ENCODE measurements at regions not wholly inside any gene's neighbourhood (a gene's known extent, or its start where the extent isn't known, plus 50 kb on each side); places are given as distances from the start of the nearest gene placed in this dataset.
"Not testable (repeated sequence)": the region's sequence is repeated elsewhere in the genome, so short reads cannot be mapped to it uniquely, and the experiment has no call there.

DNA sequence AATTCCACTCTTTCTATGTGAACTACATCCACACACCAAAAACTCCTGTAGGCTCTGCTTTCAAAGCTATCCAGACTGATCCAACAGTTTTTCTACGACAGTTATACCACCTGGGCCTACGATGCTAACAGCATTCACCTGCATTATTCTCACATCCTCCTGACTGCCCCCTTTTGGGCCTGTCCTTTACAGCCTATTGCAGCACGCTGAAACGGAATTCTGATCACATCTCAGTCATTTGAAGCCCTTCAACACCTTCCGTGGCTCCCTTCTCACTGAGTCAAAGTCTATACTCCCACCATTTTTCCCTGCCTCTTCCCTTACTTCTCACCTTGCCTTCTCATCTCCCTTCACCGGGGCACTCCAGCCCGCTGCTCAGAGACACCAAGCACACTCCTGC, 791.3 kb upstream of the KIRREL3 start:
- DNase-seq (ENCODE audit: low read depth in 2 of 3, low spot score in 1 of 3), result no peak

- DNase-seq (ENCODE audit: low read depth in 2 of 3, low spot score in 1 of 3), result no peak
Measured at GRCh38 chr11:127790592-127790991, 790.0 kb upstream of the KIRREL3 start.

DNA sequence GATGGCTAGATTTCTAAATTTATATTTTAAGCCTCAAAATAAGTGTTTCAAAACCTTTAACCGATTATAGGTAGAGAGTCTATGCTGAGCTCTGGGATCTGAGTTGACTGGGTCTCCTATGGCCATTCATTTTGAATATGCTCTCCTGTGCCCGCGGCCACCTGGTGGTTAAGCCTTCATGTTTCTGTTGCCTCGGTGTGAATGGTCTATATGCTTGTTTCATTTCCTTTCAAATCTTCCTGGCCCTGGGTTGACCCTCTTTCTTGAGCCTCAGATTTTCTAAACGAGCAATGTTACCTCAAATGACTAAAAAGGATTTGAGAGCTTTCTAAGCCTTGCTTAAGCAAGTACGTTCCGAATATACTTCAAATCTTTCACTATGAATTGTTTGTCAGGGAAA, 789.4 kb upstream of the KIRREL3 start:
- DNase-seq (ENCODE audit: low read depth in 2 of 3, low spot score in 1 of 3), result no peak

- DNase-seq (ENCODE audit: low read depth in 2 of 3, low spot score in 1 of 3), result not testable (repeated sequence)
Measured at GRCh38 chr11:127772938-127773337, 772.4 kb upstream of the KIRREL3 start.

DNA sequence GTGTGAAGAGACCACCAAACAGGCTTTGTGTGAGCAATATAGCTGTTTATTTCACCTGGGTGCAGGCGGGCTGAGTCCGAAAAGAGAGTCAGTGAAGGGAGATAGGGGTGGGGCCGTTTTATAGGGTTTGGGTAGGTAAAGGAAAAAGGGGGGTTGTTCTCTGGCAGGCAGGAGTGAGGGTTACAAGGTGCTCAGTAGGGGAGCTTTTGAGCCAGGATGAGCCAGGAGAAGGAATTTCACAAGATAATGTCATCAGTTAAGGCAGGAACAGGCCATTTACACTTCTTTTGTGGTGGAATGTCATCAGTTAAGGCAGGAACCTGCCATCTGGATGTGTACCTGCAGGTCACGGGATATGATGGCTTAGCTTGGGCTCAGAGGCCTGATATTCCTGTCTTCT, 768.4 kb upstream of the KIRREL3 start:
- not testable (repeated sequence) for DNase-seq (ENCODE audit: low read depth in 2 of 3, low spot score in 1 of 3)

- DNase-seq (ENCODE audit: low read depth in 2 of 3, low spot score in 1 of 3), result no peak
Measured at GRCh38 chr11:127766734-127767133, 766.2 kb upstream of the KIRREL3 start.

GRCh38 chr11:127738771-127739286, 738.3 kb upstream of the KIRREL3 start:
- DNase-seq (ENCODE audit: low read depth in 2 of 3, low spot score in 1 of 3), result no peak

DNA sequence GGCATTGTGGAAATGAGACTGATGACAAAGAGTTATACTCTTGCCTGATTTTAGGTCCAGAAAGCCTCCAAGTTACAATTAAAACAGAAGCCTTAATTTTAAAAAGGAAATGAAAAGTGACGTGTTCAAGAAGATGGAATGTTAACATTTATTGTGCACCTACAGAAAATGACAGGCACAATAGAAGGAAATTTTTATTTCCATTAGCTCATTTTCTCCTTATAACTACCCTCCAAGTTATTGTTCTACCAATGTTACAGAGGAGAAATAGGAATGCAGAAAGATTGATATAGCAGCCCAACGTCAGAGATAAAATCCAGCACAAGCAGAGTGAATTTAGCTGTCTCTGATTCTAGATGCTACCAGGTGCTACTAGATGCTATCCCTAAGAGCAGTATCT, 736.9 kb upstream of the KIRREL3 start:
- no peak for DNase-seq (ENCODE audit: low read depth in 2 of 3, low spot score in 1 of 3)

GRCh38 chr11:127733552-127733951, 733.0 kb upstream of the KIRREL3 start:
- no peak for DNase-seq (ENCODE audit: low read depth in 2 of 3, low spot score in 1 of 3)

DNA sequence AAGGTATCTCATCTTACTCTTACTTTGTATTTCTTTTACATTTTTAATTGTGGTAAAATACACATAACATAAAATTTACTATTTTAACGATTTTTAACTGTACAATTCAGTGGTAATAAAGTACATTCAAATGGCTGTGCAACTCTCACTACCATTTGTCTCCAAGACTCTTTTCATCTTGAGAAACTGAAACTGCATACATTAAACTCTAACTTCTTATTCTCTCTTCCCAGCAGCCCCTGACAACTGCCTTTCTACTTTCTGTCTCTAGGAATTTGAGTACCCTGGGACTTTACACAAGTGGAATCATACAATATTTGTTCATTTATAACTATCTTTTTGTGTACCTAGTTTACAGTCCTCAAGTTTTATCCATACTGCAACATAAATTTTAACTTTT, 725.8 kb upstream of the KIRREL3 start:
- DNase-seq (ENCODE audit: low read depth in 2 of 3, low spot score in 1 of 3), result no peak

- DNase-seq (ENCODE audit: low read depth in 2 of 3, low spot score in 1 of 3), result no peak
Measured at GRCh38 chr11:127723714-127724113, 723.1 kb upstream of the KIRREL3 start.

DNA sequence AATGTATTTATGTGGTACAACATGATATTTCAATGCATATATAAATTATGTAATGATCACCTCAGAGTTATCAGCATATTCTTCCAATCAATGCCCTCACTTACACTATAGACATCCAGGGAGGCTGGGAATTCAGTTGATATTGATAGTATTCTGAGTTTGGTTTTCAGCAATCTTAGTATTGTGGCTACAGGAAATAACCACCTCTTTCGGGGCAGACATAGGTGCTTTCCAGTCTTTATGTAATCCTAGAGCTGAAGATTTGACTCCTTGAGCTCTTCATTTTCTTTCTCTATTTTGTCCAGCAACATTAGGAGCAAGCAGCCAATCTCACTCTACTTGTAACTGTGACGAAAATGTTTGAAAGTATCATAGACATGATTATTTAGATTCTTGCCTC, 712.7 kb upstream of the KIRREL3 start:
- DNase-seq (ENCODE audit: low read depth in 2 of 3, low spot score in 1 of 3), result no peak

DNA sequence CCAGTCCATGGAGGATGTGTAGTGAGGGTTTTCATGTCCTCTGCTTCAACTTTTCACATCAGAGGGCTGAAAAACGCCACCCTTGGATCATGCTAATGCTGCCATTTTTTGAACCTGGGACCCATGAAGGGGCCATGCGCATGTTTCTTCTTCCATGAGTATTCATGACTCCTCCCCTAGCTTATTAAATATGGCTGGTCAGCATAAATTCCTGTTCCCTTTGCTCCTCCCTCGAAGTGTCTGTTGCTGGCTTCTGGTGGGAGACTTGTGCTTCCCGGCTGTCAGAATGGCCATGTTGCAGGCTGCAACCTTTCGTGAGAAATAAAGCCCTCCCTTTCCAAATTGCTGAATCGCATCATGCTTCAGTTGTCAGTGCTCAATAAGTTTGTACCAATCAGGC, 711.2 kb upstream of the KIRREL3 start:
- no peak for DNase-seq (ENCODE audit: low read depth in 2 of 3, low spot score in 1 of 3)

DNA sequence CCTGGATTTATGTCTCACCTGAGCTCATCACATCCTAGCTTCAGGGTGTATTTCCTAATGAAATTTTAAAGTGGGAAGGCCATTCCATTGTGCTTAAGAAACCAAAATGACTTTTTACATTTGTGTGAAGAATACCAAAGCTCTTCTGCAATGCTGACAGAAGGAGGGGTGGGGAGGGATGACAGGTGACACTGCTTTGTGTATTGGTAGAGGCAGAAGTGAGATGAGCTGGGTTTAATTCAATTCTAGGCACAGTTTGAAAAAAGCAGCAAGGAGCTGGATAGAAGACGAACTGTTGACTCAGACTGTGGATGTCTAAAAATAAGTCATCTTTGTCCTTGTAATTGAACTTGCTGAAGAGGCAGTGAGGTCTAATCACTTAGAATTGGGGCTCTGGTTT, 710.3 kb upstream of the KIRREL3 start:
- no peak for DNase-seq (ENCODE audit: low read depth in 2 of 3, low spot score in 1 of 3)

DNA sequence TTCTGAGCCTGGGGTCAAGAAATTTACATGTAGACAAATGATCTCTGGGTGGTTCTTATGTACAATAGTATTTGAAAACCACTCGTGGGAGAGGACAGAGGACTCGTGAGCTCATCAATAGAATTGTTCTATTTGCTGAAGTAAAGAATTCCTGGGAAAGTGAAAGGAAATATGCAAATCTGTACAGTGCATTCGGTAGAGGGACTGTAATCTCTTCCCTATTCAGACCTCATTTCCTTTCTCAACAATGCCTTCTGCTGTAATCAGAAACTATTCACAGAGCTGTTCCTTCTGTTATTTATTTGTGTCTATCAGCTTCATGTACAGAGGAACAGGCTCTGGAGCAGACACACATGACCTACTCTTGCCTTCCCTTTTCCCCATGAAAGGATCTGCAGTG, 709.4 kb upstream of the KIRREL3 start:
- no peak for DNase-seq (ENCODE audit: low read depth in 2 of 3, low spot score in 1 of 3)

- DNase-seq (ENCODE audit: low read depth in 2 of 3, low spot score in 1 of 3), result no peak
Measured at GRCh38 chr11:127693686-127694085, 693.1 kb upstream of the KIRREL3 start.

GRCh38 chr11:127683321-127683720, 682.8 kb upstream of the KIRREL3 start:
- DNase-seq (ENCODE audit: low read depth in 2 of 3, low spot score in 1 of 3), result no peak

DNA sequence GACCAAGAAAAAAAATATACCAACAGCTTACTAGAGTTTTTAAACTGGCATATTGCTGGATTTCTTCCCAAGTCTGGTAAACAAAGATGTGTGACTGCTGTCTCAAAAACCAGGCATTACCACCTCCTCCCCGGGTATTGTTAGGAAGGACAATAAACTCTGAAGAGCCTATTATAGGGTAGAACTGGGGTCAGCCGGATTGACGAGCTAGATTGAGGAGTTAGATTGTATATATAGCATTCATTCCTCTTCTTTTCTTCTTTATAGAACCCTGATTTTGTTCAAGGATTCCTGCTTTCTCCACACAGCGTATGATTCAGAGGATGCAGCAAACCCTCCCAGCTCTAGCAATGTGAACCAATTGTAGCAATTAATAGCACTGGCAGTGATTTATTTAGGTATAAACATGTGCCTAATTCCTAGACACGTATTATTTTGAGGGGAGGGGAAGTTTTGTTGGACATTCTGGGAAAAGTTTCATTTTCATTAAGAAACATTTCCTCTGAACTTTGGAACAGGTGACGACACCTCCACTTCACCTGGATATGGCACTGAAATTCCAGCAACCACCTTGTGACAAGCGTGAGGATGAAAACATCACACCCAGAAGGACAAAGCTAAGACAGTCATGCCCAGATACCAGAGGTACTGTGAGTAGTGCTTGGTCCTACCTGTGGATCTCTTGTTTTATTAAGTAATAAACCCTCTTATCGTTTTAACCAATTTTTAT, 679.4 kb upstream of the KIRREL3 start:
- DNase-seq (ENCODE audit: low read depth in 2 of 3, low spot score in 1 of 3), result no peak

GRCh38 chr11:127678631-127679030, 678.1 kb upstream of the KIRREL3 start:
- no peak for DNase-seq (ENCODE audit: low read depth in 2 of 3, low spot score in 1 of 3)

GRCh38 chr11:127677660-127678425, 677.3 kb upstream of the KIRREL3 start:
- DNase-seq (ENCODE audit: low read depth in 2 of 3, low spot score in 1 of 3), result no peak

DNA sequence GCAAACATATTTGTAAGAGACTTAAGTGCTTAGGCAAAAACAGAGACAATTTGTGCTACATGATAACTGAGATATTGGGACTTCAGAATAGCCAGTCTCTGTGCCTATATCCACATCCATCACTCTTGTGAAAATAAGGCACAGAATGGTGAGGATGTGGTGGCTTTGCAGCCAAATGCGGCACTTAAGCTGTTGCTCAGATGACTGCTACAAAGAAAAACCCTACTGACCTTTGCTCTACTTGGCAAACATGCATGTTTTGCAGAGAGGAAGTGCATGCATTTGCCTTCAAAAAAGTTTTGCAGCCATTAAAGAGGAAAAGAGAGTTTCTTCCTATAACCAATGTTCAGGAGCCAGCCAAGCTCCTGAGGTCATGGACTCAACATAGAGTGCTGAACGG, 675.0 kb upstream of the KIRREL3 start:
- no peak for DNase-seq (ENCODE audit: low read depth in 2 of 3, low spot score in 1 of 3)

GRCh38 chr11:127674754-127675153, 674.2 kb upstream of the KIRREL3 start:
- DNase-seq (ENCODE audit: low read depth in 2 of 3, low spot score in 1 of 3), result no peak
